PFSK-1 (cell line): ENCODE measurements at regions not wholly inside any gene's neighbourhood (a gene's known extent, or its start where the extent isn't known, plus 50 kb on each side); places are given as distances from the start of the nearest gene placed in this dataset.

Experiments used
- POLR2AphosphoS5 ChIP-seq: IDR thresholded peaks from 2 replicates; pipeline ENCODE4 v1.6.1; 2012; ENCODE audit warnings: low read depth, mild to moderate bottlenecking, control low read depth, low read length, moderate library complexity
- TAF1 ChIP-seq: IDR thresholded peaks from 2 replicates; pipeline ENCODE4 v1.6.1; 2012; ENCODE audit warnings: low read length, control low read depth, borderline replicate concordance; ENCODE audit not compliant: insufficient read depth
- TF ChIP-seq, protein P1 (sequence below), 2 experiments: IDR thresholded peaks; 2 replicates each; pipeline versions ENCODE4 v1.6.1 to v1.8.0; 2011 to 2012; ENCODE audit warnings: low read depth in 2 of 2, low read length in 2 of 2, control low read depth in 1 of 2, inconsistent platforms in 1 of 2, mild to moderate bottlenecking in 1 of 2, moderate library complexity in 1 of 2; ENCODE audit not compliant: insufficient read depth in 1 of 2

DNA sequence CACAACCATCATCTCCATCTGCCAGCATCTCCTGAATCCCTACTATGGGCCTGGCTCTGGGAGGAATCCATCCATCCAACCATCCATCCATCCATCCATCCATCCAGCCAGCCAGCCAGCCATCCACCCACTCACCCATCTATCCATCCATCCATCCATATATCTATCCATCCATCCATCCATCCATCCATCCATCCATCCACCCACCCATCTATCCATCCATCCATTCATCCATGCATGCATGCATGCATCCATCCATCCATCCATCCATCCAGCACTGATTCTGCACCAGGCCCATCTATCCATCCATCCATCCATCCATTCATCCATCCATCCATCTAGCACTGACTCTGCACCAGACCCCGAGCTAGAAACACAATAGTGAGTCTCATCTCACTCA, 141.3 kb upstream of the WNT4 start:
- TF ChIP-seq TAF1, result no peak
- TF ChIP-seq, protein P1, sequence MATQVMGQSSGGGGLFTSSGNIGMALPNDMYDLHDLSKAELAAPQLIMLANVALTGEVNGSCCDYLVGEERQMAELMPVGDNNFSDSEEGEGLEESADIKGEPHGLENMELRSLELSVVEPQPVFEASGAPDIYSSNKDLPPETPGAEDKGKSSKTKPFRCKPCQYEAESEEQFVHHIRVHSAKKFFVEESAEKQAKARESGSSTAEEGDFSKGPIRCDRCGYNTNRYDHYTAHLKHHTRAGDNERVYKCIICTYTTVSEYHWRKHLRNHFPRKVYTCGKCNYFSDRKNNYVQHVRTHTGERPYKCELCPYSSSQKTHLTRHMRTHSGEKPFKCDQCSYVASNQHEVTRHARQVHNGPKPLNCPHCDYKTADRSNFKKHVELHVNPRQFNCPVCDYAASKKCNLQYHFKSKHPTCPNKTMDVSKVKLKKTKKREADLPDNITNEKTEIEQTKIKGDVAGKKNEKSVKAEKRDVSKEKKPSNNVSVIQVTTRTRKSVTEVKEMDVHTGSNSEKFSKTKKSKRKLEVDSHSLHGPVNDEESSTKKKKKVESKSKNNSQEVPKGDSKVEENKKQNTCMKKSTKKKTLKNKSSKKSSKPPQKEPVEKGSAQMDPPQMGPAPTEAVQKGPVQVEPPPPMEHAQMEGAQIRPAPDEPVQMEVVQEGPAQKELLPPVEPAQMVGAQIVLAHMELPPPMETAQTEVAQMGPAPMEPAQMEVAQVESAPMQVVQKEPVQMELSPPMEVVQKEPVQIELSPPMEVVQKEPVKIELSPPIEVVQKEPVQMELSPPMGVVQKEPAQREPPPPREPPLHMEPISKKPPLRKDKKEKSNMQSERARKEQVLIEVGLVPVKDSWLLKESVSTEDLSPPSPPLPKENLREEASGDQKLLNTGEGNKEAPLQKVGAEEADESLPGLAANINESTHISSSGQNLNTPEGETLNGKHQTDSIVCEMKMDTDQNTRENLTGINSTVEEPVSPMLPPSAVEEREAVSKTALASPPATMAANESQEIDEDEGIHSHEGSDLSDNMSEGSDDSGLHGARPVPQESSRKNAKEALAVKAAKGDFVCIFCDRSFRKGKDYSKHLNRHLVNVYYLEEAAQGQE (IDR thresholded peaks at IDR 0.05; ENCODE audit: insufficient read depth in 1 of 2, low read depth in 2 of 2, low read length in 2 of 2), result no peak
- TF ChIP-seq POLR2AphosphoS5, result no peak
